WTC11 (cell line): ENCODE measurements at regions not wholly inside any gene's neighbourhood (a gene's known extent, or its start where the extent isn't known, plus 50 kb on each side); places are given as distances from the start of the nearest gene placed in this dataset.
A peak's percentile ranks its signal among the peaks of the same experiment; 100 is the strongest.

Experiments used
- ATAC-seq: fragments of 200-7000 bp; cut with Tn5 transposase; 2 replicates; pipeline ENCODE4 v1.10.0; 2021; ENCODE audit warnings: mild to moderate bottlenecking, moderate library complexity
- CTCF ChIA-PET: fragments of 300-600 bp; sonication (Branson Sonifier 250); formaldehyde crosslinking; loops from one replicate; lab custom pipeline; 2021; ENCODE audit warnings: antibody characterized with exemption; lab: Charles Lee
- POLR2A ChIA-PET: fragments of 350-600 bp; sonication (Branson Sonifier 250); formaldehyde crosslinking; loops from one replicate; lab custom pipeline; 2021; ENCODE audit warnings: antibody characterized with exemption; lab: Charles Lee
- DNase-seq: peaks from one replicate; pipeline ENCODE4 v3.0.0; 2021; ENCODE audit warnings: low spot score
- H3K27ac Mint-ChIP-seq: 2 replicates; pipeline ENCODE4 v1.8.0; 2021; ENCODE audit warnings: mixed read lengths
- H3K27me3 Mint-ChIP-seq: 2 replicates; pipeline ENCODE4 v1.8.0; 2021; ENCODE audit warnings: low read depth, mild to moderate bottlenecking, moderate library complexity, mixed read lengths
- H3K36me3 Mint-ChIP-seq: 2 replicates; pipeline ENCODE4 v1.8.0; 2021; ENCODE audit warnings: mixed read lengths
- H3K4me1 Mint-ChIP-seq: 2 replicates; pipeline ENCODE4 v1.8.0; 2022; ENCODE audit warnings: mixed read lengths
- H3K4me3 Mint-ChIP-seq: 2 replicates; pipeline ENCODE4 v1.8.0; 2021; ENCODE audit warnings: mild to moderate bottlenecking, moderate library complexity, mixed read lengths
- H3K9me3 Mint-ChIP-seq: 2 replicates; pipeline ENCODE4 v1.8.0; 2021; ENCODE audit warnings: mixed read lengths
- AR ChIP-seq: fragments of 250-450 bp; sonication (Bioruptor Pico); IDR thresholded peaks from 2 replicates; pipeline ENCODE4 v1.9.0; 2021; ENCODE audit warnings: mild to moderate bottlenecking
- ARID4B ChIP-seq: sonication (generic); formaldehyde crosslinking; IDR thresholded peaks from 2 replicates; pipeline ENCODE4 v1.8.0; 2023; ENCODE audit warnings: missing genetic modification reagents, mild to moderate bottlenecking, borderline replicate concordance
- ATF1 ChIP-seq: sonication (generic); formaldehyde crosslinking; IDR thresholded peaks from 2 replicates; pipeline ENCODE4 v1.8.1; 2023; ENCODE audit warnings: mild to moderate bottlenecking, moderate library complexity, missing genetic modification reagents
- ERG ChIP-seq: fragments of 250-450 bp; sonication (Bioruptor Pico); IDR thresholded peaks from 2 replicates; pipeline ENCODE4 v1.8.0; 2021; ENCODE audit warnings: mild to moderate bottlenecking
- ETV6 ChIP-seq: sonication (generic); formaldehyde crosslinking; IDR thresholded peaks from 2 replicates; pipeline ENCODE4 v1.8.1; 2022; ENCODE audit warnings: mild to moderate bottlenecking, missing genetic modification reagents
- FOXJ3 ChIP-seq: sonication (generic); formaldehyde crosslinking; IDR thresholded peaks from 2 replicates; pipeline ENCODE4 v1.9.0; 2021; ENCODE audit warnings: missing genetic modification reagents, mild to moderate bottlenecking, borderline replicate concordance
- FOXP4 ChIP-seq: sonication (generic); formaldehyde crosslinking; IDR thresholded peaks from 2 replicates; pipeline ENCODE4 v1.8.0; 2022; ENCODE audit warnings: mild to moderate bottlenecking, missing genetic modification reagents
- GTF2I ChIP-seq: fragments of 250-450 bp; sonication (Bioruptor Pico); conservative IDR thresholded peaks from 2 replicates; pipeline ENCODE4 v1.4.0; 2021; ENCODE audit warnings: mild to moderate bottlenecking
- IRF1 ChIP-seq: sonication (generic); formaldehyde crosslinking; IDR thresholded peaks from 2 replicates; pipeline ENCODE4 v1.8.0; 2023; ENCODE audit warnings: missing genetic modification reagents
- IRF2 ChIP-seq: sonication (generic); formaldehyde crosslinking; IDR thresholded peaks from 2 replicates; pipeline ENCODE4 v1.8.0; 2022; ENCODE audit warnings: low read depth, missing genetic modification reagents, borderline replicate concordance
- KAT7 ChIP-seq: sonication (generic); formaldehyde crosslinking; IDR thresholded peaks from 2 replicates; pipeline ENCODE4 v1.8.1; 2023; ENCODE audit warnings: missing genetic modification reagents, mild to moderate bottlenecking, borderline replicate concordance
- MYBL2 ChIP-seq: sonication (generic); formaldehyde crosslinking; IDR thresholded peaks from 2 replicates; pipeline ENCODE4 v1.8.1; 2023; ENCODE audit warnings: mild to moderate bottlenecking, moderate library complexity, missing genetic modification reagents
- SOX15 ChIP-seq: fragments of 250-450 bp; sonication (Bioruptor Pico); IDR thresholded peaks from 2 replicates; pipeline ENCODE4 v1.9.0; 2021; ENCODE audit warnings: mild to moderate bottlenecking
- SP1 ChIP-seq: sonication (generic); formaldehyde crosslinking; conservative IDR thresholded peaks from 2 replicates; pipeline ENCODE4 v1.8.1; 2022; ENCODE audit warnings: missing genetic modification reagents
- TEAD1 ChIP-seq: sonication (generic); formaldehyde crosslinking; IDR thresholded peaks from 2 replicates; pipeline ENCODE4 v1.8.0; 2022; ENCODE audit warnings: mild to moderate bottlenecking, missing genetic modification reagents
- TP53 ChIP-seq: sonication (generic); formaldehyde crosslinking; IDR thresholded peaks from 2 replicates; pipeline ENCODE4 v1.8.1; 2023; ENCODE audit warnings: mild to moderate bottlenecking, missing genetic modification reagents
- TF ChIP-seq, protein P1 (sequence below): fragments of 250-450 bp; sonication (Bioruptor Pico); conservative IDR thresholded peaks from 2 replicates; pipeline ENCODE4 v1.9.0; 2021; ENCODE audit warnings: mild to moderate bottlenecking

GRCh38 chr3:24985668-24986067 lies 442.4 kb upstream of the RARB start:
- H3K27ac Mint-ChIP-seq = no peak overlapping the region
- peaks cover 4% of the 10 kb centered on the region; the same call in 1 of the 2 replicates for H3K9me3 Mint-ChIP-seq
- H3K4me3 Mint-ChIP-seq = no peak overlapping the region
- POLR2A ChIA-PET = no interaction called here
- H3K4me1 Mint-ChIP-seq = peaks cover 7% of the 10 kb centered on the region
- no peak for TF ChIP-seq IRF2 (CRISPR knock-in tag)
- no peak for TF ChIP-seq IRF1 (CRISPR knock-in tag)
- TF ChIP-seq FOXP4 (CRISPR knock-in tag) = no peak
- TF ChIP-seq TP53 = no peak
- CTCF ChIA-PET = interaction anchor here (1.5 kb wide), 1 partner anchor 48 kb away, joined by 8 read pairs; no protein-coding TSS in a partner anchor
- no peaks in the 10 kb centered on the region for H3K36me3 Mint-ChIP-seq
- DNase-seq = no peak
- H3K27me3 Mint-ChIP-seq = no peaks in the 10 kb centered on the region
- no peak for ATAC-seq

DNA sequence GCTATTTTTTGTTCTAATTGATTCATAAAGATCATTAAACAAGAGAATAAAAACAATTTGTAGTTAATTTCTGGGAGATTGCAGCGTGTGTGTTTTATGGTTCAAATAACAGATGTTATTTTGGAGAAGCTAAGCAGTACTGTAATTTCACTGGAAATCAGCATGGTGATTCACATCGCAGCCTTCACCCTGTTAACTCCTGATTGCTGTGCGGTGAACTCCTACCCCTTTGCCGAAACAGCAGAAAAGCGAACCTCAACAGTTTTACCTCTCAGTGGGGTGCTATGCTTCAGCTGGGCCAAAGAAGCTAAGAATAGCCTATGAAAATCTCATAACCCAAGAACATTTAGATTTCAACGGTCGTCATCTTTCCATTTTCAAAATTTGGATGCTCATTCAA lies 441.5 kb upstream of the RARB start:
- DNase-seq = no peak
- Mint-ChIP-seq H3K36me3 (no peaks in the 10 kb centered on the region), H3K27ac (no peak overlapping the region), H3K27me3 (no peaks in the 10 kb centered on the region), H3K4me3 (no peak overlapping the region), H3K9me3 (no peaks in the 10 kb centered on the region), H3K4me1 (peaks cover 7% of the 10 kb centered on the region)
- POLR2A ChIA-PET = no interaction called here
- CTCF ChIA-PET = no interaction called here
- peak; percentile 58 for ATAC-seq
- no peak for TF ChIP-seq ETV6 (CRISPR knock-in tag)
- TF ChIP-seq SP1 (CRISPR knock-in tag) = no peak
- TF ChIP-seq FOXJ3 (CRISPR knock-in tag) = no peak
- TF ChIP-seq ERG (CRISPR knock-in tag) = no peak
- TF ChIP-seq SOX15 (CRISPR knock-in tag) = no peak
- TF ChIP-seq, protein P1, sequence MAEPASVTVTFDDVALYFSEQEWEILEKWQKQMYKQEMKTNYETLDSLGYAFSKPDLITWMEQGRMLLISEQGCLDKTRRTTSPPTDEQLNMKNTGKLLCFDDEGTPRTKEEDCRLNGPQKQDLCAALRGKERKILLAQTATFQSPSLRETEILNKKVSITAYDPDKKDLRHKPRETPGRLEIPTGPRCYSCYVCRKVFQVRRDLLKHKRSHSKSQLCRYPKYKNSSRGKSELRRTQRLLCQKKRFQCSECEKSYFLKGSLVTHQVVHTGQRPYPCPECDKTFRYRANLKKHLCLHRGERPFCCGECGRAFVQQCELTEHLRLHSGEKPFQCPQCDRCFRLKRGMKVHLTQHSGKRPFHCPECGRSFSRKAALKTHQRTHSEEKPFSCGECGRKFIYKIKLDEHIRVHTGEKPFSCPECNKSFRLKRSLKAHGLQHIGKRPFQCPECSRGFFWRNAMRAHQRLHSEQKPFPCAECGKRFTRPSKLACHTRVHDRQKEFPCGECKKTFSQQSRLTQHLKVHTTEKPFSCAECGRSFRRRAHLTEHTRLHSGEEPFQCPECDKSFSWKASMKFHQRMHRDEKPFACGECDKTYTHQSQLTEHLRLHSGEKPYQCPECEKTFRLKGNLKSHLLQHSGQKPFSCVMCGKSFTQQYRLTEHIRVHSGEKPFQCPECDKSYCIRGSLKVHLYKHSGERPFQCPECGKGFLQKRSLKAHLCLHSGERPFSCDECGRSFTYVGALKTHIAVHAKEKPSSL (CRISPR knock-in tag) = no peak
- TF ChIP-seq ARID4B (CRISPR knock-in tag) = no peak
- no peak for TF ChIP-seq KAT7 (CRISPR knock-in tag)
- TF ChIP-seq GTF2I (CRISPR knock-in tag) = no peak
- TF ChIP-seq AR (CRISPR knock-in tag) = no peak
- TF ChIP-seq IRF1 (CRISPR knock-in tag) = no peak
- no peak for TF ChIP-seq MYBL2 (CRISPR knock-in tag)
- no peak for TF ChIP-seq ATF1
- no peak for TF ChIP-seq TEAD1
